Hepatic stellate cell (primary cell): ENCODE measurements at regions not wholly inside any gene's neighbourhood (a gene's known extent, or its start where the extent isn't known, plus 50 kb on each side); places are given as distances from the start of the nearest gene placed in this dataset.
"Not testable (repeated sequence)": the region's sequence is repeated elsewhere in the genome, so short reads cannot be mapped to it uniquely, and the experiment has no call there.

Source experiments
- DNase-seq: peaks from one replicate; pipeline ENCODE4 v3.0.0; 2011; ENCODE audit warnings: low spot score

DNA sequence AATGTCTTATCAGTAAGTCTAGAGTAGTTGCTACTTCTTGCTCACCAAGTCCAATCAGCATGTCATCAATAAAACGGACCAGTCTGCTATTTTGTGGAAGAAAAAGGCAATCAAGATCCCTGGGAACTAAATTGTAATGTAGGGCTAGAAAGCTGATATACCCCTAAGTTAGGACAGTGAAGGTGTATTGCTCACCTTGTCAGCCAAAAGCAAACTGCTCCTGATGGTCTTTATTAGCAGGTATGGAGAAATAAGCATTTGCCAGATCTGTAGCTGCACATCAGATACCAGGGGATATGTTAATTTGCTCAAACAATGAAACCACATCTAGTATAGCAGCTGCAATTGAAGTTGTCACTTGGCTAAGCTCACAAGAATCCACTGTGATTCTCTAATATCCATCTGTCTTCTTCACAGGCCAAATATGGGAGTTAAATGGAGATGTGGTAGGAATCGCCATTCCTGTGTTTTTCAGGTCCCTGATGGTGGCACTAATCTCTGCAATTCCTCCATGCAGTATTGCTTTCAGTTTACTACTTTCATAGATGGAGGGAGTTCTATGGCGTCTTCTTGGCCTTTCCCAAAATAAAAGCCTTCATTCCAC is 75.0 kb downstream of the TMEM237 start:
- DNase-seq, result no peak

DNA sequence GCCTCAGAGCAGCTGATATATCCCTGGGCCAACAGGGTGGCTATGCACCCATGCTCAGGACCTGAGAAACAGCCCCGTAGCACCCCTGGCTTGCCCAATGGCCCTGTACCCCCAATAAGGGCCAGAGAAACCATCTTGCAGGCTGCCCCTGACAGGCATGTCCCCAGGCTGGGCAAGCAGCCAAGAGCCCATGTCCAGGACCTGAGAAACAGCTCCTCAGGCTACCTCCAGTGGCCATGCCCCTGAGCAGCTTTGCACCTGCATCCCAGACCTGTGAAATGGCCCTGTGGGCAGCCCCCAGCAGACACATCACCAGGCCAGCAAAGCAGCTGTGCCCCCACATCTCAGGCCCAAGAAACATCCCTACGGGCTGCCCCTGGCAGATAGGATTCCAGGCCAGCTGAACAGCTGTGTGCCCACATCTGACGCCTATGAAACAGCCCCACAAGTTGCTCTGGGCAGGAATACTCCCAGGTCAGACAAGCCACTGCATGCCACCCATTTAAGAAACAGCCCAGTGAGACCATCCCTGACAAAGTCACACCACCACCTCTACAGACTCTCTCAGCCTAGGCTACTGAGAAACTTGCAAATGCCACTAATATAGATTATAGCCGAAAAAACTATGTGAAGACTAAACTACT is 84.1 kb downstream of the TMEM237 start:
- DNase-seq, result no peak

DNA sequence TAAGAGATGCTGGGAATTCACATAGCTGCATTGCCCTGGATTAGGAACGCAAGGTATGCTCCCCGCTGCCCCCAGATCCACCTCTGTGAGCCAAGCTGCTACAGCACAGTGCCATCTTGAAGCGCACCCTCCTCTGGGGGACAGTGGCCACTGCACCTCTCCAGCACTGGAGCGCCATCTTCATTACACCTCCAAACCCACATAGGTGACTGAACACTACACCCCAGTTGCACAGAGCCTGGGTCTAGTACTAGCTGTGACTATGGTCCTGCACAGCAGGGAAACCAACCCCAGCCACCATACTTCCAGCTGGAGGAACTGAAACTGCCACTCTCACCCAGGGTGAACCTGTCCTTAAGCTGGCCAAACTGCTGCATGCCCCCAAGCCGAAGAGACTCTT is 84.6 kb downstream of the TMEM237 start:
- DNase-seq, result no peak

DNA sequence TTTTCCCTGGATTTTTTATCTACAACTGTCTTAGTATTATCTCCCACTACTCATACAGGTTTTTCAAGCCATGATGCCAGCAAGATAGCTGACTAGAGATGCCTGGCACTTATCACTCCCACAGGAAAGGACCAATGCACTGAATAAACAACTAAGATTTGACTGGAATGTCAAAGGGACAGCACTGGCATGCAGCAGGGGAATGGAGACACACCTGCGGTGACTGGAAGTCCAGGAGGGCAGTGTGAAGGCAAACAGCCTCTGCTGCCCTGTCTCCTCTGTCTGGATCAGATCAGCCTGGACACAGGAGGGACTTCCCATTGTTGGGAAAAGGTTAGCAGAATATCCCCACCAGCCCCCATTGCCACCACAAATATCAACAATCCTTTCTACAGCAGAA is 85.1 kb downstream of the TMEM237 start:
- no peak for DNase-seq

DNA sequence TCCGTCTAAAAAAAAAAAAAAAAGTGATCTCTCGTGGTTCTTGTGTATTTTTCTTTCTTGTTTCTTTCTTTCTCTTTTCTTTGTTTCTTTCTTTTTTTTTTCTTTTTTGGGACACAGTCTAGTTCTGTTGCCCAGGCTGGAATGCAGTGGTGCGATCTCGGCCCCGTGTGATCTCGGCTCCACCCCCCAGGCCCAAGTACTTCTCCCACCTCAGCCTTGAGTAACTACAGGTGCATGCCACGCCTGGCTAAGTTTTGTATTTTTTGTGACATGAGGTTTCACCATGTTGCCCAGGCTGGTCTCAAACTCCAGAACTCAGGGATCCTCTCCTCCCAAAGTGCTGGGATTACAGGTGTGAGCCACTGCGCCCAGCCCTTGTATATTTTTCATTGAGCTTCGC is 91.4 kb downstream of the TMEM237 start:
- no peak for DNase-seq

DNA sequence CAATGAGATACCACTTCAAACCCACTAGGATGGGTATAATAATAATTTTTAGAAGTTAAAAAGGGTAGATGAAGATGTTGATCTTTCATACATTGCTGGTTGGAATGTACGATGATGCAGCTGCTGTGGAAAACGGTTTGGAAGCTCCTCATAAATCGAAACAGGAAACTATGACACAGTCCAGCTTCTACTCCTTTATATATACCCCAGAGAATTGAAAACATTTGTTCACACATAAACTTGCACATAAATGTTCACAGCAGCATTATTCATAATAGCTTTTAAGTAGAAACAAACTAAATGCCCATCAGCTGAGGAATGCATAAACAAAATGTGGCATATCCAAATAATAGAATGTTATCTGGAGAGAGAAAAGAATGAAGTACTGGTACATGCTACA is 95.0 kb downstream of the STRADB start:
- DNase-seq, result no peak

DNA sequence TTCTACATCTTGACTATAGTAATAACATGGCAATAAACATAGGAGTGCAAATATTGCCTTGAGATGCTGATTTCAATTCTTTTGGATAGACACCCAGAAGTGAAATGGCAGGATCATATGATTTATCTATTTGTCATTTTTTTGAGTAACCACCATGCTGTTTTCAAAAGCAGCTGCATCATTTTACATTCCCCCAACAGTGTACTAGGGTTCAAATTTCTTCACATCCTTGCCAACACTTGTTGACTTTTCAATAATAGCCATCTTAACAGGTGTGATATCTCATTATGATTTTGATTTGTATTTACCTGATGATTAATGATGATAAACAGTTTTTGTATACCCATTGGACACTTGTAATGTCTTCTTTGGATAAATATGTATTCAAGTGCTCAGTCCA is 90.8 kb downstream of the STRADB start:
- DNase-seq, result no peak

DNA sequence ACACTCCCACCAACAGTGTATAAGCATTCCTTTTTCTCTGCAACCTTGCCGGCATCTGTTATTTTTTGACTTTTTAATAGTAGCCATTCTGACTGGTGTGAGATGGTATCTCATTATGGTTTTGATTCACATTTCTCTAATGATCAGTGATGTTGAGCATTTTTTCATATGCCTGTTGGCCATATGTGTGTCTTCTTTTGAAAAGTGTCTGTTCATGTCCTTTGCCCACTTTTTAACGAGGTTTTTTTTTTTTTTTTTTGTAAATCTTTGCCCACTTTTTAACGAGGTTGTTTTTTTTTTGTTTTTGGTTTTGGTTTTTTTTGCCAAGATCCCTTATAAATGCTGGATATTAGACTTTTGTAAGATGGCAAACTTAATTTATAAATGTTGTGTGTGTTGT is 87.7 kb downstream of the STRADB start:
- DNase-seq, result not testable (repeated sequence)

DNA sequence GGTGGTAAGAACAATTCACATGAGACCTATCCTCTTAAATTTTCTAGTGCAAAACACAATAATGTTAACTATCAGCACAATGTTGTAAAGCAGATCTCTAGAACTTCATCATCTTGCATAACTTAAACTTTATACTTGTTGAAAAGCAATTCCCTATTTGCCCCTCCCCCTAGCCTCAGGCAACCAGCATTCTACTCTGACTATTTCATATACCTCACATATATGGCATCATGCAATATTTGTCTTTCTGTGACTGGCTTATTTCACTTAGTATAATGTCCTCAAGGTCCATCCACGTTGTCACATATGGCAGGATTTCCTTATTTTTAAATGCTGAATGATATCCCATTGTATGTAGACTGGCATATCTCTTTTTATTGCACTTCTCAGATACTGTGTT is 86.5 kb downstream of the STRADB start:
- no peak for DNase-seq

DNA sequence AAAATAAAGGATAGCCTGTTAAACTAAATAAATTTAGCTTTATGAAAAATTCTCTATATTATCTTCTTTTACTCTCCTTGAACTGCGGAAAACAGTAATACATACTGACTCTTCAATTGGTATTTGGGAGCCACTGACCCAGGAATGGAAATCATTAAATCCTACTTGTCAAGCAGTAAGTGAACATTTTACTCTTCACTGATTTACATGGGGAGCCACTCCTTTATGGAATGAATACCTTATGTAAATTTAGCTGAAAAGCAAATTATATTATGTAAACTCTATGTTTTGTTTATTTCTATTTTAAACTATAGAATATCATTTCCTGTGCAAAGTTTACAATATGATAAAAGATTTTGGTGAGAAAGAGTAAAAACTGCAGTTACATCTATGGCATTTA is 85.2 kb downstream of the STRADB start:
- DNase-seq, result no peak

DNA sequence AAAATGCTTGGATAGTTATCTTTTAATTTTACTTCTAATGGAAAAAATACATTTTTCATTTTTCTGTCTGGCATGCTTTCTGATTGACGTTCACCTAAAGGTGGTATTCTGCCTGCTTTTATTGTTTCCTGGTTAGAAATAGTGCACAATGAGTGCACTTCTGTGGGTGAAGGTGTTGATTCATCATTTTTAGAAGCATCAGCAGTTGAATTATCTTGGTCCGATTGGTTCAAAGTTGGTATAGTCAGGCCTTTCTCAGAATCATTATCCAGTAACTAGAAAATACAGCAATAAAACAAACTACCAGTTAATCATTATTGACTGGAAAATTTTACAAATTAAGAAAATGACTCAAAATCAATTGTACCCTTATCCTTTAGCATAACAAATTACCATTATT is 84.5 kb downstream of the STRADB start:
- DNase-seq, result no peak

DNA sequence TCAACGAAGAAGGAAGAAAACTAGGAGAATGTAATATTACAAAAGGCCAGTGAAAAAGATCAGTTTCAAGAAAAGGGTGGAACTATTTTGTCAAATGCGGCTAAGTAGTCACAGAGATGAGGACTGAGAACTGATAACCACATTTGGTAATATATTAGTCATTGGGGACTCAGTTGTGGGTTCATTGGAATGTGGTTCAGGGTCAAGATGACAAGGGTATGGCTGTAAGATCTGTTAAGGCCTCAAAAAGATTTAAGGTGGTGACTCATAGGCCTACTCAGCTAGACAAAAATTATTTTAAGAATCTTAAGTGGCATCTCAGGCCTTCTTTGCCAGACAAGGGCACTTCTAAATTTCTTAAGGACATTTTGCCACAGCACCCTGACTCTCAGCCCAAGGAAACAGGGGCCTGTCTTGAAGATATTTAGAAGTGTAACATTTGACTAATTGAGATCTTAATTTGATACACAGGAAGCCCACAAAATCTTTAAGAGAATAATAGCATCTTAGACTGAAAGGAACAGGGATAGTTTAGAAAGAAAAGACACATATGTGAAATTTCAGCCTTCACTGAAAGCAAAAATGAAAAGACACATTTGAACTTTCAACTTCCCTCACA is 81.3 kb downstream of the STRADB start:
- DNase-seq, result peak; percentile 55
